Caco-2 (cell line): ENCODE measurements at regions not wholly inside any gene's neighbourhood (a gene's known extent, or its start where the extent isn't known, plus 50 kb on each side); places are given as distances from the start of the nearest gene placed in this dataset.

Experiments
- BruUV-seq: library from RNA; stranded (reverse); fragments of 400-500 nt; replicated peaks from 2 replicates; lab custom pipeline; 2021; lab: Mats Ljungman, UMichigan
- CTCF ChIA-PET: fragments of 300-600 bp; sonication (Branson Sonifier 250); formaldehyde crosslinking; loops from one replicate; lab custom pipeline; 2022; ENCODE audit warnings: antibody characterized with exemption; lab: Charles Lee
- POLR2A ChIA-PET: fragments of 300-600 bp; sonication (Branson Sonifier 250); formaldehyde crosslinking; loops from one replicate; lab custom pipeline; 2022; ENCODE audit warnings: antibody characterized with exemption; lab: Charles Lee
- DNase-seq, 2 experiments: peaks; one replicate each; pipeline versions ENCODE4 v3.0.0 to v3.0.0-alpha.2; 2020 to 2022
- H3K27me3 ChIP-seq: replicated peaks from 2 replicates; pipeline ENCODE4 v1.6.0; 2011; ENCODE audit warnings: low read length; ENCODE audit not compliant: control insufficient read depth, insufficient read depth
- H3K36me3 ChIP-seq: 2 replicates; pipeline ENCODE4 v1.5.1; 2011; ENCODE audit warnings: low read length; ENCODE audit not compliant: control insufficient read depth, insufficient read depth
- H3K4me1 ChIP-seq: fragments of 250-450 bp; sonication (Bioruptor Pico); 2 replicates; pipeline ENCODE4 v1.5.1; 2020; ENCODE audit warnings: mild to moderate bottlenecking
- H3K4me3 ChIP-seq: 2 replicates; pipeline ENCODE4 v1.5.1; 2011; ENCODE audit warnings: low read depth, mild to moderate bottlenecking, control low read depth, low read length
- H3K9me3 ChIP-seq: fragments of 250-450 bp; sonication (Bioruptor Pico); 2 replicates; pipeline ENCODE4 v1.5.1; 2020; ENCODE audit warnings: mild to moderate bottlenecking, moderate library complexity
- H3K27ac Mint-ChIP-seq: one replicate; pipeline ENCODE4 v1.8.0; 2022; ENCODE audit warnings: mixed read lengths; ENCODE audit not compliant: unreplicated experiment
- H3K27me3 Mint-ChIP-seq: one replicate; pipeline ENCODE4 v1.8.0; 2022; ENCODE audit warnings: mixed read lengths; ENCODE audit not compliant: insufficient read depth, unreplicated experiment
- H3K36me3 Mint-ChIP-seq: one replicate; pipeline ENCODE4 v1.8.0; 2022; ENCODE audit warnings: mild to moderate bottlenecking, mixed read lengths; ENCODE audit not compliant: insufficient read depth, unreplicated experiment
- H3K4me1 Mint-ChIP-seq: one replicate; pipeline ENCODE4 v1.8.0; 2022; ENCODE audit warnings: low read depth, mixed read lengths; ENCODE audit not compliant: unreplicated experiment
- H3K4me3 Mint-ChIP-seq: one replicate; pipeline ENCODE4 v1.8.0; 2022; ENCODE audit warnings: mild to moderate bottlenecking, moderate library complexity, mixed read lengths; ENCODE audit not compliant: unreplicated experiment
- H3K9me3 Mint-ChIP-seq: one replicate; pipeline ENCODE4 v1.8.0; 2022; ENCODE audit warnings: mixed read lengths; ENCODE audit not compliant: unreplicated experiment
- CTCF ChIP-seq, 2 experiments: fragments of 200-600 bp in 1 of 2; IDR thresholded peaks; 1 replicate in 1 of 2; 2 replicates in 1 of 2; pipeline versions ENCODE4 v1.5.1 to v1.8.0; 2011 to 2022; ENCODE audit warnings: antibody characterized with exemption in 1 of 2, control low read depth in 1 of 2, inconsistent platforms in 1 of 2, low read depth in 1 of 2, low read length in 1 of 2, mild to moderate bottlenecking in 1 of 2, moderate library complexity in 1 of 2; ENCODE audit not compliant: insufficient read depth in 1 of 2, severe bottlenecking in 1 of 2, unreplicated experiment in 1 of 2
- intact Hi-C: fragments of 100-400 bp; cut with micrococcal nuclease; formaldehyde crosslinking; loops from one replicate; pipeline ENCODE4 v1.10.0; 2022; ENCODE audit not compliant: unreplicated experiment

DNA sequence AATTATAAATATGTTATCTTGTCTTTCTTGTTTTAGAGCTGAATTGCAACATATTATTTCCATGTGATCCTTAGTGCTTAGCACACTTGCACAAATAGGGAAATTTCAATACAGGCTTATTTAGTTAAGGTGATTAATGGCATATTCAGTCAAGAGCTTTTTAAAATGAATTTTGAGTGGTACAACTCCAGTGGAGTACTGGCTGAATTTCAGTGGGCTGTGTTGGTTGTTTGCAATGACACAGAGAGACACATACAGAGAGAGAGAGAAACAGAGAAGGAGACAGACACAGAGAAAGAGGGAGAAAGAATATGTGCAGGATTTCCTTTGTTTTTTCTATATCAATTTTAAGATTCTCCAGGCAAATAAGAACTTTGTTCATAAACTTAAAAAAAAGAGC lies 766.9 kb downstream of the DNAJB9 start:
- ChIA-PET POLR2A (no interaction called here), CTCF (no interaction called here)
- H3K9me3 Mint-ChIP-seq, result no peaks in the 10 kb centered on the region
- no peaks in the 10 kb centered on the region for H3K4me1 ChIP-seq
- H3K4me3 Mint-ChIP-seq, result no peak overlapping the region
- DNase-seq, result no peak
- H3K4me1 Mint-ChIP-seq, result no peaks in the 10 kb centered on the region
- H3K27me3 Mint-ChIP-seq, result no peaks in the 10 kb centered on the region
- no peaks in the 10 kb centered on the region for H3K36me3 Mint-ChIP-seq
- no peak overlapping the region for H3K4me3 ChIP-seq
- no peak for TF ChIP-seq CTCF (IDR thresholded peaks at IDR 0.05; ENCODE audit: insufficient read depth in 1 of 2, low read depth in 1 of 2, low read length in 1 of 2, severe bottlenecking in 1 of 2, unreplicated experiment in 1 of 2)
- H3K27me3 ChIP-seq, result no peaks in the 10 kb centered on the region
- H3K36me3 ChIP-seq, result no peaks in the 10 kb centered on the region
- no peak overlapping the region for H3K27ac Mint-ChIP-seq
- H3K9me3 ChIP-seq, result no peaks in the 10 kb centered on the region
- intact Hi-C loops, result no loop called here
- BruUV-seq, result no TSS peak

- no peak overlapping the region for H3K4me3 ChIP-seq
- ChIA-PET POLR2A (no interaction called here), CTCF (no interaction called here)
- H3K36me3 ChIP-seq, result no peaks in the 10 kb centered on the region
- Mint-ChIP-seq H3K4me3 (no peak overlapping the region), H3K27me3 (no peaks in the 10 kb centered on the region), H3K27ac (no peak overlapping the region), H3K4me1 (no peaks in the 10 kb centered on the region), H3K9me3 (no peaks in the 10 kb centered on the region), H3K36me3 (no peaks in the 10 kb centered on the region)
- TF ChIP-seq CTCF (IDR thresholded peaks at IDR 0.05; ENCODE audit: insufficient read depth in 1 of 2, low read depth in 1 of 2, low read length in 1 of 2, severe bottlenecking in 1 of 2, unreplicated experiment in 1 of 2), result no peak
- no peaks in the 10 kb centered on the region for H3K4me1 ChIP-seq
- intact Hi-C loops, result no loop called here
- BruUV-seq, result no TSS peak
- H3K9me3 ChIP-seq, result no peaks in the 10 kb centered on the region
- no peaks in the 10 kb centered on the region for H3K27me3 ChIP-seq
- DNase-seq, result no peak
Observed at GRCh38 chr7:109343678-109344077, 774.0 kb downstream of the DNAJB9 start.

GRCh38 chr7:109351493-109351892 lies 781.8 kb downstream of the DNAJB9 start:
- Mint-ChIP-seq H3K9me3 (no peaks in the 10 kb centered on the region), H3K27me3 (no peaks in the 10 kb centered on the region), H3K4me3 (no peak overlapping the region), H3K27ac (no peak overlapping the region), H3K4me1 (no peaks in the 10 kb centered on the region), H3K36me3 (no peaks in the 10 kb centered on the region)
- intact Hi-C loops, result no loop called here
- Histone ChIP-seq H3K4me1 (no peaks in the 10 kb centered on the region), H3K36me3 (no peaks in the 10 kb centered on the region), H3K9me3 (no peaks in the 10 kb centered on the region), H3K4me3 (no peak overlapping the region), H3K27me3 (no peaks in the 10 kb centered on the region)
- no peak for DNase-seq
- POLR2A ChIA-PET, result no interaction called here
- no peak for TF ChIP-seq CTCF (IDR thresholded peaks at IDR 0.05; ENCODE audit: insufficient read depth in 1 of 2, low read depth in 1 of 2, low read length in 1 of 2, severe bottlenecking in 1 of 2, unreplicated experiment in 1 of 2)
- no TSS peak for BruUV-seq
- CTCF ChIA-PET, result no interaction called here
